ENCODE measurements at regions not wholly inside any gene's neighbourhood (a gene's known extent, or its start where the extent isn't known, plus 50 kb on each side); places are given as distances from the start of the nearest gene placed in this dataset.

DNA sequence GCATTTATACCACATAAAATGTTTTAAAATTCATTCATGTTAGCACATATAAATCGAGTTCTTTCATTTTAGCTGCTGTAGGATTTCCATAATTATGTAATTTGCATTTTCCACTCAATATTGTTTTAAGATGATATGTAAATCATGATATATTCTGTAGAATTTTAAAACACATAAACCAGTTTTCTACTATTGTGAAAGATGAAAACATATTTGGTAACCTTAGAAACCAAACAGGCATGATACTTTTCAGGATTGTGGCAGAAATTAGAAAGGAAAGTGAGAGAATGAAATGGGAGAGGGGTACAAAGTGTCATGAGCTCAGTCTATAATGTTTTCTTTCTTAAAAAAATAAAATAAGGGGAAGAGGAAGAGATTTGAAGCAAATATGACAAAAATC is 269.3 kb downstream of the PPP1R3A start:
- TF ChIP-seq, protein P1, sequence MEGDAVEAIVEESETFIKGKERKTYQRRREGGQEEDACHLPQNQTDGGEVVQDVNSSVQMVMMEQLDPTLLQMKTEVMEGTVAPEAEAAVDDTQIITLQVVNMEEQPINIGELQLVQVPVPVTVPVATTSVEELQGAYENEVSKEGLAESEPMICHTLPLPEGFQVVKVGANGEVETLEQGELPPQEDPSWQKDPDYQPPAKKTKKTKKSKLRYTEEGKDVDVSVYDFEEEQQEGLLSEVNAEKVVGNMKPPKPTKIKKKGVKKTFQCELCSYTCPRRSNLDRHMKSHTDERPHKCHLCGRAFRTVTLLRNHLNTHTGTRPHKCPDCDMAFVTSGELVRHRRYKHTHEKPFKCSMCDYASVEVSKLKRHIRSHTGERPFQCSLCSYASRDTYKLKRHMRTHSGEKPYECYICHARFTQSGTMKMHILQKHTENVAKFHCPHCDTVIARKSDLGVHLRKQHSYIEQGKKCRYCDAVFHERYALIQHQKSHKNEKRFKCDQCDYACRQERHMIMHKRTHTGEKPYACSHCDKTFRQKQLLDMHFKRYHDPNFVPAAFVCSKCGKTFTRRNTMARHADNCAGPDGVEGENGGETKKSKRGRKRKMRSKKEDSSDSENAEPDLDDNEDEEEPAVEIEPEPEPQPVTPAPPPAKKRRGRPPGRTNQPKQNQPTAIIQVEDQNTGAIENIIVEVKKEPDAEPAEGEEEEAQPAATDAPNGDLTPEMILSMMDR (IDR thresholded peaks at IDR 0.05; ENCODE audit: borderline replicate concordance, extremely low read depth, low read length, poor library complexity, severe bottlenecking): no peak
- TF ChIP-seq EZH2 (IDR thresholded peaks at IDR 0.05; ENCODE audit: borderline replicate concordance, low read depth, low read length, severe bottlenecking): no peak

All from DND-41 (cell line).